ENCODE measurements at regions not wholly inside any gene's neighbourhood (a gene's known extent, or its start where the extent isn't known, plus 50 kb on each side); places are given as distances from the start of the nearest gene placed in this dataset.

DNA sequence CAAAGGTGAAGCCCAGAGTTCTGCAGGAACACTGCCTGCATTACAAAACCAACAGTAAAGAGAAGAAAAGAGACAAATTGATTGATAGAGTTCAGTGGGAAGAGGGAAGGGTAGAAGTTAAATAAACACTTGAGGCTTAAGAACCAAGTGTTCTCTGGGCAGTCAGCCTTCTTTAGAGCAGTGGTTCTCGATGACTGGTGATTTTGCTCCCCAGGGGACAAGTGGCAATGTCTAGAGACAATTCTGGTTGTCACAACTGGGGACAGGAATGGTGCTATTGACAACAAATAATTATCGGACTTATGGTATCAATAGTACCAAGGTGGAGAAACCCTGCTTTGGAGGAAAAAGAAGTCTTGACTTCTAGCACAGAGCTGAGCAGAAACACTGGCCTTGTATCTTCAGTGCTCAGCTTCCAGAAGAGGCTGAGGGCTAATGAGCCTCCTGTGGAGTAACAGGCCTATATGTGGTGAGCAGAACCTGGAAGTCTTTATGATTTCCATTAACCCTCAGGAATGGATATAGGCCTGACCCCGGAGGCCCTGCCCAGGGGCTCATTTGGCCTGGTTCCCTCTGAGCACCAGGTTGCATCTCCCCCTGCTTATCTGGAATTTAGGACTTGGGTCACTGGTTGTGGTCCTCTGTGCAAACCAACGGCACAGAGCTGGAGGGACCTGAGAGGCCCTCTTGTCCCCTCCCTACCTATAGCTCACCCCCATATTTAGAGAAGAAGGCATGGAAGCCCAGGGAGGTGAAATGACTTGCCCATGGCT, 204.6 kb upstream of the PWP1 start:
- Histone ChIP-seq H3K9me3 (no peaks in the 10 kb centered on the region), H3K4me1 (no peaks in the 10 kb centered on the region), H3K27me3 (ENCODE audit: insufficient read depth in 3 of 3, low read length in 2 of 3) (no peaks in the 10 kb centered on the region), H3K36me3 (ENCODE audit: insufficient read depth in 1 of 2, low read depth in 1 of 2) (no peaks in the 10 kb centered on the region), H3K27ac (no peak overlapping the region), H3K4me3 (no peak overlapping the region)
- DNase-seq (no peak), ATAC-seq (no peak)
- 65 to 76% (median 67%) methylated on average over 4 of the region's 4 CpGs for WGBS, 3 donors
- intact Hi-C loops (cut with DNase I), result no loop called here
- no peak for TF ChIP-seq CTCF (IDR thresholded peaks at IDR 0.05)

DNA sequence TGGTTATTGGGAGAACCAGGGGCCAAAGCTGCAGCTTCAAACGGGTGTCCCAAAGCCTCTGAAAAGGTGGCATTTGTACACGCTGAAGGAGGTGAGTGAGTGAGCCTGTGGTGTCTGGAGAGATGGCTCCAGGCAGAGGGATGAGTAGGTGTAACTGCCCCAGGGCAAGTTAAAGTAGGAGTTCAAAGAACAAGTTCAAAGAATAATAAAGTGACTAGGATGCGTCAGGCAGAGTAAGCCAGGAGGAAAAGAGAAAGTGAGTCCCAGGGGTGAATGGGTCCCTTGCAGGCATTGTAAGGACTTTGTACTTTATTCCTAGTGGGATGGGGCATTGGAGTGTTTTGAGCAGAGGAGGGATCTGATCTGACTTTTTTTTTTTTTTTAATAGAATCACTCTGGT, 201.4 kb upstream of the PWP1 start:
- Histone ChIP-seq H3K4me1 (no peaks in the 10 kb centered on the region), H3K36me3 (ENCODE audit: insufficient read depth in 1 of 2, low read depth in 1 of 2) (no peaks in the 10 kb centered on the region), H3K27me3 (ENCODE audit: insufficient read depth in 3 of 3, low read length in 2 of 3) (no peaks in the 10 kb centered on the region), H3K9me3 (no peaks in the 10 kb centered on the region), H3K4me3 (no peak overlapping the region), H3K27ac (no peak overlapping the region)
- no peak for TF ChIP-seq CTCF (IDR thresholded peaks at IDR 0.05)
- no peak for DNase-seq
- ATAC-seq, result no peak
- 78 to 79% (median 79%) methylated on average over 3 of the region's 3 CpGs for WGBS, 3 donors
- intact Hi-C loops (cut with DNase I), result no loop called here

DNA sequence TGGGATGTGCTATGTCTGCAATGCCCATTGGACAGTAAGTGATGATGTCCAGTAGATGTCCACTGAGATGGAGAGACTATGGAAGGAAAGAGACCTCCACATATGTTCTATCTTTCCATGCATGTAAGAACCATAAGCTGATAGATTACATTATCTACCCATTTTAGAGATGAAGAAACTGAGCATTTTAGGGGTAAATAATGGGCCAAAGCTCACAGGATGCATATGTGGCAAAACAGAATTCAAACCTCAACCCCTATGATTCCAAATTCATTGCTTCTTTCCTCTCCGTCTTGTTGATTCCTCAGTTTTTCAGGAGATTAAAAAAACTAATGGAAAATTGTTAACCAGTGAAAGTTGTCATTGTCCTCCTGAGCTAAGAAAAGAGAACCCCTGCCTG, 200.7 kb upstream of the PWP1 start:
- no peaks in the 10 kb centered on the region for H3K4me1 ChIP-seq
- H3K27me3 ChIP-seq (ENCODE audit: insufficient read depth in 3 of 3, low read length in 2 of 3), result no peaks in the 10 kb centered on the region
- H3K27ac ChIP-seq, result no peak overlapping the region
- WGBS, 3 donors, result 86 to 92% (median 90%) methylated on average over 1 of the region's 1 CpG
- no peaks in the 10 kb centered on the region for H3K36me3 ChIP-seq (ENCODE audit: insufficient read depth in 1 of 2, low read depth in 1 of 2)
- no peak for DNase-seq
- H3K4me3 ChIP-seq, result no peak overlapping the region
- H3K9me3 ChIP-seq, result no peaks in the 10 kb centered on the region
- intact Hi-C loops (cut with DNase I), result no loop called here
- no peak for ATAC-seq
- no peak for TF ChIP-seq CTCF (IDR thresholded peaks at IDR 0.05)

- TF ChIP-seq CTCF (IDR thresholded peaks at IDR 0.05), result no peak
- ATAC-seq (no peak), DNase-seq (no peak)
- Histone ChIP-seq H3K27ac (no peak overlapping the region), H3K9me3 (no peaks in the 10 kb centered on the region), H3K4me1 (no peaks in the 10 kb centered on the region), H3K4me3 (no peak overlapping the region), H3K36me3 (ENCODE audit: insufficient read depth in 1 of 2, low read depth in 1 of 2) (no peaks in the 10 kb centered on the region), H3K27me3 (ENCODE audit: insufficient read depth in 3 of 3, low read length in 2 of 3) (no peaks in the 10 kb centered on the region)
- intact Hi-C loops (cut with DNase I), result no loop called here
- 59 to 64% (median 59%) methylated on average over 1 of the region's 1 CpG for WGBS, 3 donors
Observed at GRCh38 chr12:107485731-107486130, 199.9 kb upstream of the PWP1 start.
